ENCODE measurements at regions not wholly inside any gene's neighbourhood (a gene's known extent, or its start where the extent isn't known, plus 50 kb on each side); places are given as distances from the start of the nearest gene placed in this dataset.

DNA sequence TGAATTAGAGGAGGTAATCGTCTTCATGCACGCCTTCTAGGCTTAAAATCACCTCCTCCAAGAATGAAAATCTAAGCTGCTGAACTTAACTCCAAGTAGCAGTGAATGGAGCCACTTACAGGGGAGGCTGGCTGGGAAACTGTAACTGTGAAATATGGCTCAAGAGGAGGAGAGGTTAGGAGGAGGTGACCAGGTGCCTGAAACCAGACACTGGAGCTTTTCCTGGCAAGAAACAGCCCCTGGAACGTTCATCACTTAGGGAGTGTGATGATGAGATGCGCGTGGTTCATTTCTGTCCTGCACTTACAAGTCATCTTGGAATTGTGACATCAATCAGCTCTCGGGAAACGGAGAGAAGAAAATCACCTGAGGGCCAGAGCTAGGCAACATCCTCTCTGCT, 62.3 kb upstream of the TMEM132C start:
- no peak for DNase-seq

DNA sequence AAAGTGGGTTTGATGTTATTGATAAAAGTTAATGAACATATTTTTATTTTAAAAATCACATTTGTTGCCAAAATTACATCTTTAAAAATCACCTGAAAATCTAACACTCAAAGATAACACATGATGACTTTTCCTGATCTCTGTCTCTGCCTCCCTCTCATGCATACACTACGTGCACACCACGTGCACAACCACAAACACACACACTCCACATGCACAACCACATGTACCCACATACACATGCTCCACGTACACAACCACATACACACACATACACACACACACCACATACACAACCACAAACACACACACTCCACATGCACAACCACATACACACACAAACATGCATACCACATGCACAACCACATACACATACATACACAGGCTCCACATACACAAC, 61.8 kb upstream of the TMEM132C start:
- no peak for DNase-seq

DNA sequence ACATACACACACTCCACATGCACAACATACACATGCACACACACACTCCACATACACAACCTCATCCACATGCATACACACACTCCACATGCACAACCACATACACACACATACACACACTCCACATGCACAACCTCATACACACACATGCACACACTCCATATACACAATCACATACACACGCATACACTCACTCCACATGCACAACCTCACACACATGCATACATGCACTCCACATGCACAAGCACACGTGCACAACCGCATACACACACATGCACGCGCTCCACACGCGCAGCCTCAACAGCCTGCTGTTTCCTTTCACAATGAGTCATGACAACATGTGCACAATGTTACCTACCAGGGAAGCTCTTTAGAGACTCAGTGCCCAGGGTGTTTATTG, 61.2 kb upstream of the TMEM132C start:
- DNase-seq = no peak
